Peyer's patch (tissue), 4 donors: ENCODE measurements at regions not wholly inside any gene's neighbourhood (a gene's known extent, or its start where the extent isn't known, plus 50 kb on each side); places are given as distances from the start of the nearest gene placed in this dataset.
"Not testable (repeated sequence)": the region's sequence is repeated elsewhere in the genome, so short reads cannot be mapped to it uniquely, and the experiment has no call there.

Source experiments
- DNase-seq, 3 donors: peaks; one replicate each; pipeline ENCODE4 v3.0.0-alpha.2; 2017 to 2019
- H3K27ac ChIP-seq, 4 donors: fragments of 200-600 bp; sonication (generic); one replicate each; pipeline ENCODE4 v1.5.1; 2016 to 2019
- H3K27me3 ChIP-seq, 2 donors: fragments of 200-600 bp; sonication (generic); one replicate each; pipeline ENCODE4 v1.5.1; 2019
- H3K36me3 ChIP-seq, 3 donors: fragments of 200-600 bp; sonication (generic); one replicate each; pipeline ENCODE4 v1.5.1; 2016 to 2019
- H3K4me1 ChIP-seq, 4 donors: fragments of 200-600 bp; sonication (generic); one replicate each; pipeline ENCODE4 v1.5.1; 2016 to 2019
- H3K4me3 ChIP-seq, 4 donors: fragments of 200-600 bp; sonication (generic); 1 replicate in 3 of 4; 2 replicates in 1 of 4; pipeline ENCODE4 v1.5.1; 2016 to 2019; ENCODE audit warnings: mild to moderate bottlenecking in 1 of 4
- H3K9me3 ChIP-seq, 4 donors: fragments of 200-600 bp; sonication (generic); one replicate each; pipeline ENCODE4 v1.5.1; 2016 to 2019; ENCODE audit warnings: mild to moderate bottlenecking in 1 of 4
- POLR2A ChIP-seq, 2 donors: fragments of 450-650 bp; IDR thresholded peaks; one replicate each; pipeline ENCODE4 v1.5.1; 2017; ENCODE audit warnings: antibody characterized with exemption in 2 of 2, mild to moderate bottlenecking in 2 of 2, moderate library complexity in 2 of 2
- TF ChIP-seq, protein P1 (sequence below), 6 experiments: fragments of 450-650 bp in 4 of 6; fragments of 200-600 bp in 2 of 6; sonication (generic) in 1 of 6; IDR thresholded peaks; one replicate each; pipeline ENCODE4 v1.5.1; 2017 to 2019; ENCODE audit warnings: antibody characterized with exemption in 6 of 6, mild to moderate bottlenecking in 3 of 6, moderate library complexity in 1 of 6

DNA sequence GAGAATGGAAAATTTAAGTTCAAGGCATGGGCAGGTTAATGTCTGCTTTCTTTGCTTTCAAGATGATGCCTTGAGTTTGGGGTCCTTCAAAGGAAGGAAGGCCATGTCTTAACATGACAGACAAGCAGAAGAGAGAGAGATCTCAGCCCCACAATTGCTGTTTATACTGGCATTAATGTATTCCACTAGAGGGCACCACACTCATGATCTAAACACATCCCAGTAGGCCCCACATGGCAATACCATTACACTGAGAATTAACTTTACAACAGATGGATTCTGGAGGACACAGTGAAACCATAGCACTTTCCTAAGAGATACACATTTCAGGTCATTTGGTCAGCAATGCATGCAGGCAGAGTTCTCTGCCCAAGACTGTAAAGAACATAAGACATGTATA, 1460.3 kb downstream of the RPIA start:
- H3K4me1 ChIP-seq, H3K4me3 ChIP-seq, H3K27ac ChIP-seq, DNase-seq, H3K36me3 ChIP-seq, H3K9me3 ChIP-seq, H3K27me3 ChIP-seq: not testable (repeated sequence)
- TF ChIP-seq, protein P1, sequence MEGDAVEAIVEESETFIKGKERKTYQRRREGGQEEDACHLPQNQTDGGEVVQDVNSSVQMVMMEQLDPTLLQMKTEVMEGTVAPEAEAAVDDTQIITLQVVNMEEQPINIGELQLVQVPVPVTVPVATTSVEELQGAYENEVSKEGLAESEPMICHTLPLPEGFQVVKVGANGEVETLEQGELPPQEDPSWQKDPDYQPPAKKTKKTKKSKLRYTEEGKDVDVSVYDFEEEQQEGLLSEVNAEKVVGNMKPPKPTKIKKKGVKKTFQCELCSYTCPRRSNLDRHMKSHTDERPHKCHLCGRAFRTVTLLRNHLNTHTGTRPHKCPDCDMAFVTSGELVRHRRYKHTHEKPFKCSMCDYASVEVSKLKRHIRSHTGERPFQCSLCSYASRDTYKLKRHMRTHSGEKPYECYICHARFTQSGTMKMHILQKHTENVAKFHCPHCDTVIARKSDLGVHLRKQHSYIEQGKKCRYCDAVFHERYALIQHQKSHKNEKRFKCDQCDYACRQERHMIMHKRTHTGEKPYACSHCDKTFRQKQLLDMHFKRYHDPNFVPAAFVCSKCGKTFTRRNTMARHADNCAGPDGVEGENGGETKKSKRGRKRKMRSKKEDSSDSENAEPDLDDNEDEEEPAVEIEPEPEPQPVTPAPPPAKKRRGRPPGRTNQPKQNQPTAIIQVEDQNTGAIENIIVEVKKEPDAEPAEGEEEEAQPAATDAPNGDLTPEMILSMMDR (IDR thresholded peaks at IDR 0.05), result peak in 1 of 6 experiments; percentile 23

DNA sequence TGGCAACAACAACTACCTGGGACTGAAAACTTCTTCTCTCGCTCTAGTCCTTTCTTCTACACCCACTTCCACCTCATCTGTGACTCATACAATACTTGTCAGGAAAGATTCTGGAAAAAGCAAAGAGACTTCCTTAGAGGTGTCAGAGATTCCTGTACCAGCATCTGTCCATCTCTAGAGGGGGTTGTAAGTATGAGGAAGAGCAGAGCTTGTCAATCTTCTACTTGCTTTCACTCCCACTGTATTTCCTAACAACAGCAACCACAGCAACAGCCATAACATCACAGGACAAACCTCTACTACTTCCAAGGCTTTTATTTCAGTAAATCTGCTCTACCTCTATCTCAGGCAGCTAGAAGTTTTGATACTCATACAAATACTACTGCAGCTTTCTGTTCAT, 1479.5 kb downstream of the RPIA start:
- H3K27me3 ChIP-seq, H3K4me3 ChIP-seq, H3K27ac ChIP-seq, DNase-seq, H3K4me1 ChIP-seq, H3K9me3 ChIP-seq, H3K36me3 ChIP-seq: not testable (repeated sequence)

- H3K27me3 ChIP-seq, H3K27ac ChIP-seq, H3K9me3 ChIP-seq, H3K36me3 ChIP-seq, DNase-seq, H3K4me1 ChIP-seq, H3K4me3 ChIP-seq: not testable (repeated sequence)
Observed at GRCh38 chr2:90173081-90173480, 1481.6 kb downstream of the RPIA start.

DNA sequence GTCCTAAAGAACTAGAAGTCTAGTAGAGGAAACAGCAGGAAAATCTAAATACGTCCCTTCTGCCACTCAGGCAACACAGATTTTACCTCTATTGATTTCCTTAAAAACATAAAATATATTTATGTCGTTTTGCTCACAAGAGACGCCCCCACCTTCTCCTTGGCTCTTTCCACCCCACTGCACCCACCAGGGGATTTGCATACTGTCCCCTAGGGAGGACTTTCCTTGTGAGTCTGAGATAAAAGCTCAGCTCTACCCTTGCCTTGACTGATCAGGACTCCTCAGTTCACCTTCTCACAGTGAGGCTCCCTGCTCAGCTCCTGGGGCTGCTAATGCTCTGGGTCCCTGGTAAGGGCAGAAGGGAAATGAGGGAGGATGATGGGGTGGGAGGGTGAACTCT, 1488.1 kb downstream of the RPIA start:
- not testable (repeated sequence) for H3K27me3 ChIP-seq, H3K4me1 ChIP-seq, H3K9me3 ChIP-seq, H3K4me3 ChIP-seq, DNase-seq, H3K27ac ChIP-seq, H3K36me3 ChIP-seq

DNA sequence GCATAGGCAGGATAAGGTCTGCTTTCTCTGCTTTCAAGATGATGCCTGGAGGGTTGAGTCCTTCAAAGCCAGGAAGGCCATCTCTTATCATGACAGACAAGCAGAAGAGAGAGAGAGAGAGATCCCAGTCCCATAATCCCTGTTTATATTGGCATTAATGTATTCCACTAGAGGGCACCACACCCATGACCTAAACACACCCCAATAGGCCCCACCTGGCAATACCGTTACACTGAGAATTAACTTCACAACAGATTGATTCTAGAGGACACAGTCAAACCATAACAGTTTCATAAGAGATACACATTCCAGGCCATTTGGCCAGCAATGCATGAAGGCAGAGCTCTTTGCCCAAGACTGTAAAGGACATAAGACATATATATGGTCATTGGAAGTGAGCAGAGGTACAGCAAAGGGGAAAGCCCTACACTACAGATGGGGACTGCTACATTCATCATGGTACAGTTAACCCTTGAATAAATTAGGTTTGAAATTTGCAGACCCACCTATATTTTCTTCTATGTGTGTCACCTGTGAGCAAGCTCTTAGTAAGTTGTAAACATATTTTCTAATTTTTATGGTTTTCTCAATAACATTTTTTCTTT, 1516.1 kb downstream of the RPIA start:
- Histone ChIP-seq H3K9me3 (no peaks in the 10 kb centered on the region), H3K4me3 (no peak overlapping the region), H3K27me3 (no peaks in the 10 kb centered on the region), H3K36me3 (no peaks in the 10 kb centered on the region), H3K27ac (no peak overlapping the region), H3K4me1 (no peaks in the 10 kb centered on the region)
- TF ChIP-seq, protein P1 (IDR thresholded peaks at IDR 0.05), result peak in 3 of 6 experiments; percentile 10 to 26 (median 17)
- no peak for TF ChIP-seq POLR2A (IDR thresholded peaks at IDR 0.05)
- DNase-seq, result no peak

- no peak for DNase-seq
- Histone ChIP-seq H3K27ac (no peak overlapping the region), H3K4me3 (no peak overlapping the region), H3K27me3 (no peaks in the 10 kb centered on the region), H3K9me3 (no peaks in the 10 kb centered on the region), H3K36me3 (no peaks in the 10 kb centered on the region), H3K4me1 (no peaks in the 10 kb centered on the region)
- no peak for TF ChIP-seq POLR2A (IDR thresholded peaks at IDR 0.05)
- TF ChIP-seq, protein P1 (IDR thresholded peaks at IDR 0.05), result no peak
Observed at GRCh38 chr2:90209009-90209408, 1517.5 kb downstream of the RPIA start.

DNA sequence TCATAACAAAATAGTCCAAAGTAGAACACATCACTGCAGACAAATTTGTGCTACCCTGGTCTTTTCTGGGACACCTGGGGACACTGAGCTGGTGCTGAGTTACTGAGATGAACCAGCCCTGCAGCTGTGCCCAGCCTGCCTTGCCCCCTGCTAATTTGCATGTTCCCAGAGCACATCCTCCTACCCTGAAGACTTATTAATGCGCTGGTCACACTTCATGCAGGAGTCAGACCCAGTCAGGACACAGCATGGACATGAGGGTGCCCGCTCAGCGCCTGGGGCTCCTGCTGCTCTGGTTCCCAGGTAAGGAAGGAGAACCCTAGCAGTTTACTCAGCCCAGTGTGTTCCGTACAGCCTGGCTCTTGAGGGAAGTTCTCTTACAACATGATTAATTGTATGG, 1518.3 kb downstream of the RPIA start:
- H3K4me3 ChIP-seq, result no peak overlapping the region
- TF ChIP-seq, protein P1 (IDR thresholded peaks at IDR 0.05), result no peak
- TF ChIP-seq POLR2A (IDR thresholded peaks at IDR 0.05), result no peak
- H3K27ac ChIP-seq, result no peak overlapping the region
- H3K36me3 ChIP-seq, result no peaks in the 10 kb centered on the region
- no peaks in the 10 kb centered on the region for H3K9me3 ChIP-seq
- DNase-seq, result peak in 2 of 3 donors; percentile 43 to 54
- no peaks in the 10 kb centered on the region for H3K4me1 ChIP-seq
- no peaks in the 10 kb centered on the region for H3K27me3 ChIP-seq

- DNase-seq, H3K4me3 ChIP-seq, H3K9me3 ChIP-seq, H3K4me1 ChIP-seq, H3K27ac ChIP-seq, H3K36me3 ChIP-seq, H3K27me3 ChIP-seq: not testable (repeated sequence)
Observed at GRCh38 chr2:90215880-90216279, 1524.4 kb downstream of the RPIA start.

DNA sequence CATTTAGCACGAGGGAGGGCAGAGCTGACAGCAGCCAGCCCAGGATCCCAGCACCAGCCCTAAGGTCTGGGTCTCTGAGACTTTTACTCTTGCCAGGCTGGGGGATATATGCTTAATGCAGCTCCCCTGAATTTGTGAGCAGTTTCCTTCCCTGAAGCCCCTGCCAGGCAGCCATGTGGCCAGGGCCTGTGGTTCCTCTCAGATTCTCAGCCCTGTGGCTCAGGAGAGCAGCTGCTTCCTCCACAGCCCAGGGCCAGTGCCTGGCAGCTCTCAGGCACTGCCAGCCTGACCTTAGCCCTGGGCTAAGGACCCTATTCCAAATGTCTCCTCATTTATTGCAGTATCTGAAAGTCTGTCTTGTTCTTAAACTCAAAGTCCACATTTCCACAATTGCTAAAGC, 1525.3 kb downstream of the RPIA start:
- not testable (repeated sequence) for H3K27ac ChIP-seq, H3K4me1 ChIP-seq, H3K27me3 ChIP-seq, H3K4me3 ChIP-seq, H3K9me3 ChIP-seq, H3K36me3 ChIP-seq
- DNase-seq, result peak in 1 of 3 donors; percentile 21

DNA sequence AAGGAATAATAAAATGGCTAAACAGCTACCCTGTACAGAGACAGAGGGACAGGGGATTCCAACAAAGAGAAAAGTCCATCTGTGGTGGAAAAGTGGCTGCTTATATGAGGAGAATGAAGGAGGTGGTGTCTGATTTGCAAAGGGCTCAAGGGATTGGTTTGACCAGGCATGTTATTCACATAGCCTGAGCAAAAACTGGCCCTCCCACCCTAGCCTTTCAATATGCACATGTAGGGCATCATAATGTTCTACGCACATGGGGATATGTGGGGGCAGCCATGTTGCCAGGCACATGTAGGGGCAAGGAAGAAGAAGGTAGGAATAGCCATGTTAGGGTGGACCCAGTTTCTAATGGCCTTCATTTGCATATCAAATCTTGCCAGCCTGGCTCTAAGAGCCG, 1527.1 kb downstream of the RPIA start:
- DNase-seq, H3K27me3 ChIP-seq, H3K9me3 ChIP-seq, H3K27ac ChIP-seq, H3K36me3 ChIP-seq, H3K4me1 ChIP-seq, H3K4me3 ChIP-seq: not testable (repeated sequence)

DNA sequence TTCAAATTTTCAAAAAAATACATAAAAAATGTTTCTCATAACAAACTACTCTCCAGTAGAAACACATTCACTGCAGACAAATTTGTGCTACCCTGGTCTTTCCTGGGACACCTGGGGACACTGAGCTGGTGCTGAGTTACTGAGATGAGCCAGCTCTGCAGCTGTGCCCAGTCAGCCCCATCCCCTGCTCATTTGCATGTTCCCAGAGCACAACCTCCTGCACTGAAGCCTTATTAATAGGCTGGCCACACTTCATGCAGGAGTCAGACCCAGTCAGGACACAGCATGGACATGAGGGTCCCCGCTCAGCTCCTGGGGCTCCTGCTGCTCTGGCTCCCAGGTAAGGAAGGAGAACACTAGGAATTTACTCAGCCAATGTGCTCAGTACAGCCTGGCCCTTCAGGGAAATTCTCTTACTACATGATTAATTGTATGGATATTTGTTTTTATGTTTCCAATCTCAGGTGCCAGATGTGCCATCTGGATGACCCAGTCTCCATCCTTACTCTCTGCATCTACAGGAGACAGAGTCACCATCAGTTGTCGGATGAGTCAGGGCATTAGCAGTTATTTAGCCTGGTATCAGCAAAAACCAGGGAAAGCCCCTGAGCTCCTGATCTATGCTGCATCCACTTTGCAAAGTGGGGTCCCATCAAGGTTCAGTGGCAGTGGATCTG, 1529.3 kb downstream of the RPIA start:
- not testable (repeated sequence) for H3K27me3 ChIP-seq, H3K4me1 ChIP-seq, H3K4me3 ChIP-seq, H3K36me3 ChIP-seq, H3K27ac ChIP-seq, H3K9me3 ChIP-seq
- peak in 2 of 3 donors; percentile 64 to 68 for DNase-seq
